NCI-H1694 (cell line): ENCODE measurements at regions not wholly inside any gene's neighbourhood (a gene's known extent, or its start where the extent isn't known, plus 50 kb on each side); places are given as distances from the start of the nearest gene placed in this dataset.
"Not testable (repeated sequence)": the region's sequence is repeated elsewhere in the genome, so short reads cannot be mapped to it uniquely, and the experiment has no call there.

ENCODE experiments used
- DNase-seq: peaks from one replicate; lab custom pipeline; 2025; lab: John Stamatoyannopoulos, UW

DNA sequence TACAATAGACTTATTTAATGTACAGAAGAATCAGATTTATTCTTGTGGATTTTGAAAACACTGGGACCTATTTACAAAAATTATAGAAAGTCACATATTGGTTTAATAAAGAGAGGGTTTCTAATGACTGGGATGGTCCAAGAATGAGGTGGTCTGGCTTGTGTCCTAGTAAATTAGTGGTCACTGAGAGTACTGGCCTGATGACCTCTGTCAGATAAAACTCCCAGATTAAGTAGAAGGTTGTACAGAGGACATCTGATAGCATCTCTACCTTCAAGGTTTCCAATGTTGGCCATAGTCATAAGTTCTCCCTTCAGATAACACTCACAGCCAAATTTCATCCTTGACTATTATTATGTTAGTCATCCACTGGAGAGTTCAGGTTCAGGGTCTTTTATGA is 692.9 kb downstream of the MTRR start:
- no peak for DNase-seq

- not testable (repeated sequence) for DNase-seq
Observed at GRCh38 chr5:8563540-8563939, 694.6 kb downstream of the MTRR start.

GRCh38 chr5:8568858-8569257 is 699.9 kb downstream of the MTRR start:
- DNase-seq, result no peak

DNA sequence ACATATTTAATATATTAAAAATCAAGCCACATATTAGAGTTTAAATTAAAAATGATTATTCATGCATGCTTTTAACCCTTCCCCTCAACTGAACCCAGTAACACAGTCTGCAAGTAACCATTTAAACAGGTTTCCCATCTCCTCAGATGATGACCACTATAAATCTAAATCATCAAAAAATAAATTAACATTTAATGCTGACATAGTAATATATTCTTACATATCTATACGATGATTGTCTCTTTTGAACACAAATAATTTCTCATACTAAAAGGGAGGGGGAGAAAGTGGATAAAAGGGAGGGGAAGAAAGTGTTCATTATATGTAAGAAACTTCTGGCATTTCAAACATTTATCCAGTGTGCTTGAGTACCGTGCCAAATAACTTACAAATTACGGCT is 701.6 kb downstream of the MTRR start:
- no peak for DNase-seq

DNA sequence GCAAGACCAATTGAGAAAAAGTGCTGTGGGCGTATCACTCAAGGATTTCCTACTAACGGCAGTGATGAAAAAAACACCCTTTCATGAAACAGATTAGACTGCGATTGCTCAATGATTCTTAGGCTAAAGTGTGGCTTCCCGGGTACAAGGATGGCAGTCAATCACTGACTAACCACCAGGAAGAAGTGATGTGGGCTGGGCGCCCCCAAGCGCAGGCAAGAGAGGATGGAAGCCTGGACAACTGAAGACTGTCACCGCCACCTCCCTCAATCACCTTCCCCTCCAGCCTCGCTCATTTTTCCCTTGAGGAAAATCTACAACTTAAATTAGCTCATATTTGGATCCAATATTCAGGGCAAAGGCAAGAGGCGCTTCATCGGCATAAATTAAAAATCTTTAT is 707.2 kb downstream of the MTRR start:
- no peak for DNase-seq

GRCh38 chr5:8577792-8578191 is 708.8 kb downstream of the MTRR start:
- no peak for DNase-seq

DNA sequence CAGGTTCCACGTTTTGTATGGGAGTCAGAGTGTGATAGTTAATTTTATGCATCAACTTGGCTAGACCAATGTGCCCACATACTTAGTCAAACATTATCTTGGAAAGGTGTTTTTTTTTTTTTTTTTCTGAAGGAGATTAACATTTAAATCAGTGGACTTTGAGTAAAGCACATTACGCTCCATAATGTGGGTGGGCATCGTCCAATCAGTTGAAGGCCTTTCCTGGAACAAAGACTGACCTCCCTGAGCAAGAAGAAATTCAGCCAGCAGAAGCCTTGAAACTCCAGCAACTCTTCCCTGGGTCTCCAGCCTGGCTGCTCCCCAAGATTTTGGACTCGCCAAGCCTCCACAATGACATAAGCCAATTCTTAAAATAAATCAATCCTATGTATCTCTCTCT is 711.4 kb downstream of the MTRR start:
- DNase-seq, result no peak

DNA sequence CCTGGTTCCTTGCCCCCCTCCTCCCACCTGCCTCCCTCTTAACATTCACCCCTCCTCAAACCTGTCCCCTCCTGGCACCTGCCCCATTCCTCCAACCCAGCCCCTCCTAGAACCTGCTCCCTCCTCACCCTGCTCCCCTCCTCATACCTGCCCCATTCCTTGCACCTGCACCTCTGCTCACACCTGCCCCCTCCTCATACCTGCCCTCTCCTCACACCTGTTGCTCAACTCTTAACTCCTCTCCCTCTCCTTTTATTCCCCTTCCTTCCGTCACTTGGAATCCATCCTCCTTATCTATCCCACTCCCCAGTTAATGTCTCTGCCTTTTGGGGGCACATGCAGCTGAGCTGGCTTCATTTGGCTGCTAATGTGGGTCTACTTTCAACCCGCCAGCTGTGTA is 712.1 kb downstream of the MTRR start:
- no peak for DNase-seq

DNA sequence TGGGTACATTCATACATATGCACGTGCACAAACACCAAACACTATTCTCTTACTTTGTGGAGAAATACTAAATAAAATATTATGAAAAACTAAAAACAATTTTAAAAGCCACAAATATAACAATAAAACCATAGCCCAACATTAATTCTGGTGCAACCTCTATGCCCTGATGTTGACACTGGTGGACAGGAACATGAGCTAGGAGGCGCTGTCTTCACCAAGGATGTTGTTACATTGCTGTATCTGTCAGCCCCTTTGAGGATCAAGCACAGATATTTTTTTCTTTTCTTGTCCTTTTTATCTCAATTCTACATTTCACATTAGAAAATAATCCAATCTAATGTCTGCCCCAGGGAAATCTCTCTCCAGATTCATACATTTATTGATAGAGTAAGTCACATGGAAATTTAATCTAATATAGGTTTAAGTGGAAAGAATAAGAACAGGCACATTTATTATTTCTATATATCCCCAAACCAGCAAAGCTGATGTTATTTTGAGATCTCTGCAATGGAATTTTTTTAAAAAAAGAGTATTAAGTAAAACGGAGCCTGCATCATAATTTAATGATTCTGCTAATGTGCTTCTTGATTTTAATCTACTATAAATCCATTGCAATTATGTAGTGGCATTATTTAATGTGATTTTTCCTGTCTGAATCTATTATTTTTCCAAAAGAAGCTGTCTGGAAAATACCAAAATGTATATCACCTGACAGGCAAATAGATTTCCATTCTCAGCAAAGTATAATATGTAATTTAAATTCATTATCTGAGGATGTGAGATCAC is 716.5 kb downstream of the MTRR start:
- no peak for DNase-seq

DNA sequence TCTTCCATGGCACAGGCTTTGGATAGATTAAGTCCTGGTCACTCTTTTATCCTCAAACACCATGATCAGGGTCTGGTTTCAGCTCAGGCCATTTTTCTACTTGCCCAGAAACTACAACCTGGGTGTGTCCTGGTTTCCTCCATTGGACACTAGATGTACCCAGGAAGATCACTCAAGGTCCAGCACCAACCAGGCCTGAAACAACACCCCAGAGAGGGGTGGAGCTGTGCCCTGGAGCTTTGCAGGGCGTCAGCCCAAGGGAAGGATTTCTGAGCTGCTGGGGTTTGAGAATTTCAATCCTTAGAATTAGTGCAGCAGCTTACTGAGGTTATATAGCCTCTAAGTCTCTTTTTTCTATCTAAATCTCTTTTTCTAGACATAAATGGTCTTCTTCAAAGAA is 722.0 kb downstream of the MTRR start:
- no peak for DNase-seq

- DNase-seq, result no peak
Observed at GRCh38 chr5:8598356-8598755, 729.4 kb downstream of the MTRR start.

DNA sequence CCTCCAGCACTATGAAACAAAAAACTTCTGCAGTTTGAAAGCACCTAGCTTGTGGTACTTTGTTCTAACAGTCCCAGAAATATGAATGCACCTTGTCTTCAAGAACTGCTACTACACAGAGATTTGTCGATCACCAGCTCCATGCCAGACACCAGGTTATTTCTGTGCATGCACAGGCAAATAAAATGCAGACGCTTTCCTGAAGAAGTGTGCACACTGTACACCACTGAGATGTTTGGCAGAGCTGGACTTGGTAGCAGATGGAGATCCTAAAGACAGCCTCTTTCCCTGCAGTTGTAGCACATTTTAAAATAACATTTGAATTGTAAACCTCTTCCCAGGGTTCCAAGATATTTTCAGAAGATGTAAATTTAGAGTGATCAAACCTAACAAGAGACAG is 730.0 kb downstream of the MTRR start:
- peak; percentile 34 for DNase-seq

DNA sequence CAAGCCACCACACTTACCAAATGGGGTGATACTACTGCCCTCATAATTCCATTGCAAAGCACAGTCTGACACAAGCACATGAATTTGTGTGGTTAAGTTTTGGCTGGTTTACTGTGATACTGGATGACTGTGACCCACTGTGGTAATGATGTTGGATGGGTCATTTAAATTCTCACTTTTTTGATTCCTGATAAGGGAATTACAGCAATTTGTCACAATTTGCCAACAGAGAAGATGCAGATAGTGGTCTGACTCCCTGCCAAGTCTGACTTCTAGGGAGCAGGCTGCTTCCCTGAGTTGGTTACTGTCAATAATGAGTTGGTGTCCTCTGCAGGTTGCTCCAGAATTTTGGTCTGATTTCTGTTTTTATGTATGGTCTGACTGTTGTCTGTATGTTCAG is 731.9 kb downstream of the MTRR start:
- no peak for DNase-seq

- no peak for DNase-seq
Observed at GRCh38 chr5:8601831-8602354, 732.9 kb downstream of the MTRR start.

DNA sequence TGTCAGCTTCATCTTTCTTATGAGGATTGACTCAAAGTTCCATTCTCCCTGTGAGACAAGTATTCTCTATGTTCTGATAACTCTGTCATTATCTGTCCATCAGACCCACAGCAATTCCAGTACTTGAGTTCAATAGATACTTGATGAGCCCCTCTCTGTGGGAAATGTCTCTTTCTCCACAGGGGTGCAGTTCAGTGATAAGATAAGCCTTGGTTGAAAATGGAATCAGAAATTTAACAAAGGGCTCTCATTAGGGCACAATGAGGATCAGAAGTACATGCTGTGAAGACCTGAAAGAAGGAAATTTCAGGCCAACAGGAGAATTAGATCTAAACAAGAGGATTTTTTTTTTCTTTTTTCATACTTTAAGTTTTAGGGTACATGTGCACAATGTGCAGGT is 737.3 kb downstream of the MTRR start:
- DNase-seq, result no peak

GRCh38 chr5:8611067-8611466 is 742.1 kb downstream of the MTRR start:
- no peak for DNase-seq

GRCh38 chr5:8613078-8613685 is 744.2 kb downstream of the MTRR start:
- no peak for DNase-seq

- DNase-seq, result no peak
Observed at GRCh38 chr5:8615142-8615858, 746.4 kb downstream of the MTRR start.

GRCh38 chr5:8628521-8628920 is 759.6 kb downstream of the MTRR start:
- no peak for DNase-seq

- no peak for DNase-seq
Observed at GRCh38 chr5:8633259-8633658, 764.3 kb downstream of the MTRR start.

- no peak for DNase-seq
Observed at GRCh38 chr5:8633696-8634095, 764.7 kb downstream of the MTRR start.

- DNase-seq, result no peak
Observed at GRCh38 chr5:8634219-8634618, 765.3 kb downstream of the MTRR start.
